GM12872 (cell line): ENCODE measurements at regions not wholly inside any gene's neighbourhood (a gene's known extent, or its start where the extent isn't known, plus 50 kb on each side); places are given as distances from the start of the nearest gene placed in this dataset.

ENCODE experiments used
- TF ChIP-seq, protein P1 (sequence below): IDR thresholded peaks from 3 replicates; pipeline ENCODE4 v1.5.1; 2011; ENCODE audit warnings: low read depth, mild to moderate bottlenecking, low read length, moderate library complexity; ENCODE audit not compliant: insufficient read depth

DNA sequence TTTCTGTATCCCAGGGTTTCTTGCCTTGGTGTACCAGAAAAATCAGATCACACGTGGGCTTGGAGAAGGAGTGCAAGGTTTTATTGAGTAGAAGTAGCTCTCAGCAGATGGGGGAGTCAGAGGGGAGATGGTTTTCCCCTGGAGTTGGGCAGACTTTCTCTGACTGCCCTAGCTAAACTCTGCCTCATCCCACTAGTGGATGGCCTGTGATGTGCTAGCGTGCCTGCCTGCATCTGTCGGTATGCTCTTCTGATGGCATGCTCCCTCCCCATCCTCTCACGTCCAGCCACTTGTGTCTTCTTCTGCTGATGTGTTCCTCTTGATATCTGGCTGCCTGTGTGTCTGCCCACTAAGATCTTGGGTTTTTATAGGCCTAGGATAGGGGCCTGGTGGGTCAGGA, 616.1 kb upstream of the RGMB start:
- TF ChIP-seq, protein P1, sequence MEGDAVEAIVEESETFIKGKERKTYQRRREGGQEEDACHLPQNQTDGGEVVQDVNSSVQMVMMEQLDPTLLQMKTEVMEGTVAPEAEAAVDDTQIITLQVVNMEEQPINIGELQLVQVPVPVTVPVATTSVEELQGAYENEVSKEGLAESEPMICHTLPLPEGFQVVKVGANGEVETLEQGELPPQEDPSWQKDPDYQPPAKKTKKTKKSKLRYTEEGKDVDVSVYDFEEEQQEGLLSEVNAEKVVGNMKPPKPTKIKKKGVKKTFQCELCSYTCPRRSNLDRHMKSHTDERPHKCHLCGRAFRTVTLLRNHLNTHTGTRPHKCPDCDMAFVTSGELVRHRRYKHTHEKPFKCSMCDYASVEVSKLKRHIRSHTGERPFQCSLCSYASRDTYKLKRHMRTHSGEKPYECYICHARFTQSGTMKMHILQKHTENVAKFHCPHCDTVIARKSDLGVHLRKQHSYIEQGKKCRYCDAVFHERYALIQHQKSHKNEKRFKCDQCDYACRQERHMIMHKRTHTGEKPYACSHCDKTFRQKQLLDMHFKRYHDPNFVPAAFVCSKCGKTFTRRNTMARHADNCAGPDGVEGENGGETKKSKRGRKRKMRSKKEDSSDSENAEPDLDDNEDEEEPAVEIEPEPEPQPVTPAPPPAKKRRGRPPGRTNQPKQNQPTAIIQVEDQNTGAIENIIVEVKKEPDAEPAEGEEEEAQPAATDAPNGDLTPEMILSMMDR = no peak

DNA sequence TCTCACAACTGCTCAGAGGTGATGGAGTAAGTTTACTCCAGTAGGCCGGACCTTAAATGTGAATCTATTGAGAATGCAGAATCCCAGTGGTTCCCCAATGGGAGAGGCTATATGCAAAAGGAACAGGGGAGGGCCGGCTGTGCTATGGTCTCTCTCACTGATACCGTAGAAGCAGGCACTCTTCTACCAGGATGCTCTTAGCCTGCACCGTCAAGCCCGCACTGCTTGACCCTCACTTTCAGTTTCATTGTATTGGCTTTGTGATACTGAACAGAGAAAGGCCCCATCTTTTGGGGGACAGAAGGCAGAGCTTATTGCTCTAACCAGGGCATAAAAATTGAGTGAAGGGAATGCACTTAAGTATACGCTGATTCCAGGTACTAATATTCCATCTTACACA, 615.0 kb upstream of the RGMB start:
- TF ChIP-seq, protein P1 = no peak

DNA sequence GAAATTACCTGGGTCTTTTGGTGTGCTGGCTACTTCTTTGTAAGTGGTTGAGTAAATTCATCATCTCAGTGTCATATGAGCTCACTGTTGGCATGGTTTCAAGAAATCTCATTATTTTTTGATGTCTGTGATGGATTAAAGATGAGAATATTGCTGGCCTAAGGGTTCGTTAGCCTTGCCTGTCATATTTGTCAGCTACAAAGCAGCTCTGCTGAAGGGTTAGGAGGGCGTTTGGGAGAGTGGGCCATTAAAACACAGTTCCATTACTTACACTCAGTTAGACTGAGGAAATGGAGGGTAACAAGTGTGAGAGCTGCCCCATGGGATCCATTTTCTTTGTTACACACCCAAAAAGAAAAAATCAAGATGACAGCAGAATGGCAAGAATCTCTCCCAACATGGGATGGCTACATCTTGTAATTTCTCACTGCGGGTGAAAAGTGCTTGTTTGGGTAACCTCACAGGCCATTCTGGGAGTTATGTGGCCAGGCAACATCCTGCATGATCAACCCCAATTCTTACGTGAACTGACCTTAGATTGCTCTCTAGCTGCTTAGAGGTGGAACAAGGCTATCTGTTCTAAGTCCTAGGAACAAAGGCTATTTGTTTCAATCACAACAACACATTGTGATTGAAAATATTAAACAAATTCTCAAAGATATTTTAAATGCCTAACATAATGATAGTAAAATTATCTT, 609.5 kb upstream of the RGMB start:
- TF ChIP-seq, protein P1 = no peak

DNA sequence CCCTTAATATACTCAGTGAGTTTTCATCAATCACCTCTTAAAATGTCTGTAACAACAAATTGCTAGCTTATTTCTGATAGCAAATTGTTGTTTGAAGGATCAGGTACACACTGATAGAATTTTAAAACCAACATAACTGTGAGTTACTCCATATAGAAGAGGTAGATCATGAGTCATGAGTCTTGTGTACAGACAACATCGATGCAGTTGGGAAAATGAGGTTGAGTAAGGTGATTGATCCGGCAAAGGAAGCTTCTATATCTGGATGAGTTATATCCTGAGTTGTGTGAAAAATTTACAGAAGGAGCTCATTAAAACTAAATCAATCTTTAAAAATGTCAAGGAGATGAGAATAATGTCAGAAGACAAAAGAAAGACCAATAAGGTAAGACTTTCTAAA, 604.6 kb upstream of the RGMB start:
- TF ChIP-seq, protein P1 = no peak

DNA sequence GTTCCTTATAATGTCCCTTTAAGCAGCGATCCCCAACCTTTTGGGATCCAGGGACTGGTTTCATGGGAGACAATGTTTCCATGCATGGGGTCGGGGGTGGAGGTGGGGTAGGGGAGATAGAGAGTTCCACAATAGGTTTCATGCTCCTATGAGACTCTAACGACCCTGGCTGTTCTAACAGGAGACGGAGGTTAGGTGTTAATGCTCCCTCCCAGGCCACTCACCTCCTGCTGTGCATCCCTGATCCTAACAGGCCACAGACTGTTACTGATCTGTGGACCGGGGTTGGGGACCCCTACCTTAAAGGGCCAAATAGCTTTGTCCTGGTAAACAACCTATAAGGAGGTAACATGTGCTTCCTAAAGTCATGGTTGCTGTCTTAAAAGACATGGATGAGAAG, 602.5 kb upstream of the RGMB start:
- TF ChIP-seq, protein P1 = no peak

DNA sequence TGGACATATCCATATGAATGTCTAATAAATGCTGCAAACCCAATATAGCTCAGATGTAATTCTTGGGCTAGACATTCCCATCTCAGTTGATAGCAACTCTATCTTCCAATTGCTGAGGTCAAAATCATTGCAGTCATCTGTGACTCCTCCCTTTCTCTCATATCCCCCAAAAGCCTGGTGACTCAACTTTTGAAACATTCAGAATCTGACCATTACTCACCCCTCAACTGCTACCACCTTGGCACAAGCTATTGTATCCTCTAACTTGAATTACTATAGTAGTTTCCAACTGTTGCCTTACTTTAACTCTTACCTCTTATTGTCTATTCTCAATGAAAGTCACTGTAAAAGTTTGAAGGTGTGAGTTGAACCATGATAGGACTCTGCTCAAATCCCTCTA, 600.1 kb upstream of the RGMB start:
- TF ChIP-seq, protein P1 = no peak

DNA sequence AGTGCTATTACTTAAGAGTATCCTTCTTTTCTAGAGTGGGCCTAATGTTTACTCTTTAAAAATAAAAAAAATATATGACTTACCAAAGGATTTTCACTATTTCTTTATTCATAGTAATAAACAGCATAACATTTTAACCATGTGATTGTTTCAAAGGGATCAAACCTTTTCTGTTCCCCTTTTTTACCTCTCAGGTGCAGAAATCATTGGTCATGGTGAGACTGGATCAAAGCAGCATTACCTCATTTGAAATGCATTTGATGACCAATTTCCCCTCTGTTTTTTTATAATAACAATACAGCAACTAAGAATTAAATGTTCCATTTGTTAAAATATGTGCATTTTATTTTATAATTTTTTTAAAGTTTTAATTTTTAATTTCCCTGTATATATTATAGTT, 598.0 kb upstream of the RGMB start:
- TF ChIP-seq, protein P1 = no peak
